GM19438 (cell line): ENCODE measurements at regions not wholly inside any gene's neighbourhood (a gene's known extent, or its start where the extent isn't known, plus 50 kb on each side); places are given as distances from the start of the nearest gene placed in this dataset.

Source experiments
- ATAC-seq: cut with Tn5 transposase; IDR thresholded peaks from one replicate; pipeline ENCODE4 v1.9.1; 2021; ENCODE audit warnings: low read depth; ENCODE audit not compliant: unreplicated experiment

DNA sequence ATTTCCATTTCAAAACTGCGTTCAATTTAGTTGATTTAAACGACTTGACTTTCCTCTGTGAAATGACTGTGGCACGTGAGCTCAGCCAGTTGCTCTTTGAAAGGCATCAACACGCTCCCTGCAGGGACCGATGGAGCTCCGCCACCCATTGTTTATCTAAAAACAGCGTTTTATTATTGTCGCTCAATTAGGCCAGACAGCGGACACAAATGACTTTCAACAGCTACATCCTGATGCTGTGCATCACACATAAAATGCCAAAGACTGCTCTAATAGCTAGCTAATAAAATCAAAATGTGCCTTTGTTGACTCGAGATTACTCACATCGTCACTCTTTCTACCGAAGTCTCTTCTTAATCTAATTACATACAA is 332.5 kb downstream of the CD83 start:
- ATAC-seq, result no peak

- ATAC-seq, result no peak
These were observed 333.0 kb downstream of the CD83 start for GRCh38 chr6:14450578-14450977.

- ATAC-seq, result no peak
These were observed 334.2 kb downstream of the CD83 start for GRCh38 chr6:14451594-14452374.

DNA sequence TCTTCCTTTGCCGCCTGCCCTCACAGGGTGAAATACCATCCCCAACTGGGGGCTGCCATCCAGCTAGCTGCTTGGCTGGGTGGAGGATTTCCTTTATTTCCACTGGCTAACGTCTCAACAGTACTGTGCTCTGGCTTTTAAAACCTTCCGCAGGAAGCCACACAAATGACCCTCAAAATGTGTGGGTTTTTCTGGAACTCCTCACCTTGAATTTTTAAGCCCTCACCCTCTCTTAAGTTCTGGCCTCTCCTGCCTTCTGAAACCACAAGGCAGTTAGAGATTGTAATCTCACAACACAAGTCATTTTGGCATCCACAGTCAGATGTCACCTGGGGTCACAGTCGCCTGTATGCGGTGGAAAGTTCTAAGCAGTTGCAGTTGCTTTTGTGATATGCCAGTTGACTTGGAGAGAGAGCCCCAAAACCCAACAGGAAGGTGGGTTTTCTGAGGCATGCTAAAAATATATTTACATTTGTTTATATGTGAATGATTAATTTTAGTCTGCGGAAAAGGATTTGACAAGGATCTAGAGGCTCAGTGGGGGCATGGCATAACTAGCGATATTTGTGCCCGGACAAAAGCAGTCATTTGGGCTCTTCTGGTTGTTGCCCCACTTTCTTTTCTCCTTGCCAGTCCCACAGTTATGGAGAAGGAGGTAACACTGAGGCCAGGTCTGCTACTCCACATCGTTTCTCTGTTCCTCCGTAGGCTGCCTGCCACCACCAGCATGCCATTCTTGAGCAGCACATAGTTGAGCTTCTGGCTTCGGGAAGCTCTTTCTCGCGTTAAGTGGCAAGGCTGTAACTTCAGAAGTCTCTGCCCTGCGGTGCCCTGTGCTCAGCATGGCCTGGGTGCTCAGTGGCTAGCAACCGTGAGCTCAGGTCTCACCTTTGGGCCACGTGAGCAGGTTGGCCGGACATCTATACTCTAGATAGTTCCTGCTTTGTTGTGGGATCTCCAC is 335.3 kb downstream of the CD83 start:
- peak; percentile 79 for ATAC-seq

DNA sequence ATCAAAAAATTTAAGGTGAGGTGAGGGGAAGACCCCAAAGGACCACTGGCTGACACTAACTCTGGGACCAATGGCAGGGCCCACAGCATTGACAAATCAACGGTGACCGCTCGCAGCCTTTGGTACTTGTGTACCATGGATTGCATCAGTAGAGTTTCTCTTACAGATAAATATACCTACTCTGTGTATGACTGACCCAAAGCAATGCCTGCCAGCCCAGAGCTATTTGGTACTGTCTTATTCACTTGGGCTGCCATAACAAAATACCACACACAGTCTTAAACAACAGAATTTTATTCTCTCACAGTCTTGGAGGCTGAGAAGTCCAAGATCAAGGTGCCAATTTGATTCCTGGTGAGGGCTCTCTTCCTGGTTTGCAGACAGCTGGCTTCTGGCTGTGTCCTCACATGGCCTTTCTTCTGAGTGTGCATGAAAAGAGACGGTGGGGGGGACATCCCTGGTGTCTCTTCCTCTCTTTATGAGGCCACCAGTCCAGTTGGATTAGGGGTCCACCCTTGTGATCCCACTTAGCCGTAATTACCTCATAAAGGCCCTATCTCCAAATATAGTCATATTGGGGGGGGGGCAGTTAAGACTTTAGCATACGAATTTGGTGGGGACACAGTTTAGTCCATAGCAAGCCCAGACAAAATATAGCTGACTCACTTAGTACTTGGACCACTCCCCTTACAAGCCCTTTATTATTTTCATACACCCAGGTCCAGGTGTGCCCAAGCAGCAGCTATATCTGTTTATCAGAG is 336.3 kb downstream of the CD83 start:
- no peak for ATAC-seq

DNA sequence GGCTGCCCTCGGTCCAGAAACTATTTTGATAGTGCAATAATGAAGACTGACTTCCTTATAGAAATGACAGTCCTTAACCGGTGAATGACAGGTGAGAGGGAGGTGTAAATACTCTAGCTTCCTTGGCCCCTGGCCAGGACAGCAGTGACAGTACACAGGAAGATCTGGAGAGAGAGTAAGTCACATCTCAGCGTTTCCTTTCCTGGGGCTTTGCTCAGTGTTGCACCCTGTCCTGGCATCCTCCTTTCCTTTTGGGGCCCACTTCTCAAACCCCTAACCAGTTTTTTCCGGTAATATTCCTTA is 336.9 kb downstream of the CD83 start:
- ATAC-seq, result no peak

DNA sequence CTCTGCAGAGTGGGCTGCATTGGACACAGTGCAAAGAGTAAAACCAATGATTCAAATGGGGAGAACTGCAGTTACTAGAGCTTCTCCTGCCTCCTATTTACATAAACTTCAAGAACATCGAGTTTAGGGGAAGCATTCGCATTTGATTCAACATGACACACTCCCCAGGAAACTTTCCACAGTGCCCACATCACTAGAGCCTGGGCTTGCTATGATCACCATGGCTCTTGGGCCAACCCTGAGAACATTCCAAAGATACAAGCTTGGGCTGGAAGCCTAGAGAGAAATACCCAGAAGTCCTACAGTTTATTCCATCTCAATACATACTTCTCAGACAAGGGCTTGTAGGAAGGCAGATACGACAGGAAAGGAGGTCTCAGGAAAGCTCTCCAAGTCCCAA is 337.9 kb downstream of the CD83 start:
- no peak for ATAC-seq

DNA sequence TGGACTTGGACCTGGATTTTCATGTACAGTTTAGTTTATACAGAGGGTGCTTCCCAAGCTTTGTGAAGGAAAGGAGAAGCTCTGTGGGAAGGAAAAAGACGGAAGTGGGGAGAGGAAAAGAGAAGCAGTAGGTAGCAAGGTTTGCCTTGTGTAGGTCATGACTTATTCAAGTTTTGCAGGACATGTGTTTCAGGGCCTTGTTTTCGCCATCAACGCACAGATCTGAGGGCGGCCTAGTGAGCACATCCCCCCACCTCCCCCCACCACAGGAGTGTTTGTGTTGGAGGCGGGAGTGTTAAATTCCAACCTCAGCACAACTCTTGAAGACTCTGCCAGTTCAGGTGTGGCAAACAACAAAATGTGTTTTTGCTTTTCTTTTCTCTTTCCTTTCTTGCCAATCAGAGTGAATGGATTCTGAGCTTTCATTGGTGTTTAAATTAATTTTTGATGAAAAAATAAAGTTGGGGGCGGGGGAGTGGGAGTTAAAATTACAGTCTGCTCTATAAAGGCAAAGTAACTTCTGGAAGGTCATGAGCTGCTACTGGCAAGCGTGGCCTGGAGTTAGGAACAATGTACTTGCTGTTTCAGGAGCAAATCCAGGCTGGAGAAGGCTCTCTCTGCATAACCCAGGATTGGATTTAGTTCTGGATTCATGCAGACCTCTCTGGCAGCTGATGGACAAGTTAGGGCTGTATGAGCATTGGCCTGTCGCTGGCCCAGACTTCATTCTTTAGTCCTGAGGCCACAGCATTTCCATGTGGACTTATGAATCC is 338.5 kb downstream of the CD83 start:
- no peak for ATAC-seq

DNA sequence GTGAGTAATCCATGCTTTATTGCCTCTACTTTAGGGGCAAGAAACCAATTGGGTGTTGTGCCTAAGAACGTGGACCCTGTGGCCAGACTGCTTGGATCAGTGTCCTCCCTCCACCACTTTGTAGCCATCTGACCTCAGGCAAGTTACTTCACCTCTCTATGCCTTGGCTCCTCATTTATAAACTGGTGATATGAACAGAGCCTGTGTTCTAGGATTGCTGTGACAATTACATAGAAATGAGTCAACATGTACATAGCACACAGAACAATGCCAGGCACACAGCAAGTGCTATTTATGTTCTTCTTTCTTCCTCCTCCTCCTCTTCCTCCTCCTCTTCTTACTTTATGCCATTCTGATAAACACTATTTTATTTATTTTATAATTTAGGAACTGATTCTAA is 339.4 kb downstream of the CD83 start:
- no peak for ATAC-seq

DNA sequence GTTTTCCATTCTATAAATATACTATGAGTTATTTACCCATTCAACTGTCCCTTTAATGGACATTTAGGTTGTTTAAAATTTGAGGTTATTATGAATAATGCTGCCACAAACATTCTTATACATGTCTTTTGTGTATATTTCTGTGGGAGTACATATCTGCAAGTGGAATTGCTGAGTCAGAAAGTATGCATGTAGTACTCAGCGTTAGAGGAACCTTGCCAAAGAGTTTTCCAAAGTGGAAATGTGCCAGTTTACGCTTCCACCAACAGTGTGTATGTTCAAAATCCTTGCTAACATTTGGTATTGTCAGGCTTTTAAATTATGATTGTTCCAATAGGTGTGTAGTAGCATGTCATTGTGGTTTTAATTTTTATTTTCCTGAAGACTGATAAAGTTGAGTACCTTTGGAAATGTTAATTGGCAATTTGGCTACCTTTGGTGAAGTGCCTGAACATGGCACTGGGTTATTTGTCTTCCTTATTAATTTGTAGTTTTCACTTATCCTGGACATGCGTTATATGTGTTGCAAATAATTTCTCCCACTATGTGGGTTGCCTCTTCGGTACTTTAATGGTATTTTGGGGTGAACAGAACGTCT is 341.2 kb downstream of the CD83 start:
- no peak for ATAC-seq

DNA sequence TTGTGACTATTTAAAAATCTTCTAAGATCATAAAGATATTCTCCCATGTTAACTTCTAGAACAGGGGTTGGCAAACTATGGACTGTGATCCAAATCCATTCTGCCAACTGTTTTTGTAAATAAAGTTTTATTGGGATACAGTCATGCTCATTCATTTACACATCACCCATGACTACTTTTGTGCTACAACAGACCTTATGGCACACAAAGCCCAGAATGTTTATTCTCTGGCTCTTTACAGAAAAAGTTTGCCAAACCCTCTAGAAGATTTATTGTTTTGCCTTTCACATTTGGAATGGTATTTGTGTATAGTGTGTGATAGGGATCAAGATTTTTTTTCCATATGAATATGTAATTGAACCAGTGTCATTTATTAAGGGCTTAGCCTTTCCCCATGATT is 341.7 kb downstream of the CD83 start:
- ATAC-seq, result no peak

GRCh38 chr6:14460556-14460955 is 343.0 kb downstream of the CD83 start:
- no peak for ATAC-seq

GRCh38 chr6:14462135-14462534 is 344.6 kb downstream of the CD83 start:
- no peak for ATAC-seq

DNA sequence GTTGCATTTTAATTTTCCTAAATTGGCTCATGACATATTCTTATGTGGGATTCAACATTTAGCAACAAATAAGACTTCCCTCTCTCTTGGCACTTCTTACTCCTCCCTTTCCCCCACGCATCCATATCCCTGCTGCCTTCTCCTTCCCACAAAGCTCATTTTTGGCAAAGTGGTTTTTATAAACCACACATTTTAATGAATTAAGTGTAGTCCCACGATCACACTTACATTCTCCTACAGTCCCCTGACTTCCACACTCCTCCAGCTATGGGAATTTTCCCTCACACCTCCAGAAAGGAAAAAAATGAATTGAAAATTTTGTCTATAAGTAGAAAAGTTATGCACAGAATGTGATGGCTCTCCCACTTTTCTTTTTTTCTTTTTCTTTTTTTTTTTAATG is 345.0 kb downstream of the CD83 start:
- no peak for ATAC-seq

GRCh38 chr6:14463110-14463509 is 345.5 kb downstream of the CD83 start:
- no peak for ATAC-seq

GRCh38 chr6:14464055-14464454 is 346.5 kb downstream of the CD83 start:
- ATAC-seq, result no peak

DNA sequence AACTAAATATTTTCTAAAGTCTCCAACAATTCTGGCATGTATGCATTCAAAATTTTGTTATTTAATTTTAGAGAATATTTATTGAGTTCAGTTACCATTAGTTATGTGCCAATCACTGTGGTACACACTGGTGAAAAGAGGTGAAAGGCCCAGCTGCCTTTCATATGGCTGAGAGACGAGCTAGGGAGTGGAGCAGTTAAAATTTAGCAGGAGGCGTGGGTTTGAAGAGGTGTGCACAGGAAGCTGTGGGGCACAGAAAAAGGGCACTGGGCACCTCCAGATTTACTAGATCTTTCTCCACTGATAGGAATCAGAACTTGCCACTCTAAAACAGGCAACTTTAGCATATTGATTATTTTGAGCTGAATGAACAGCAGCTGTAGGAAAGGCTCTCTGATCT is 347.1 kb downstream of the CD83 start:
- ATAC-seq, result no peak

DNA sequence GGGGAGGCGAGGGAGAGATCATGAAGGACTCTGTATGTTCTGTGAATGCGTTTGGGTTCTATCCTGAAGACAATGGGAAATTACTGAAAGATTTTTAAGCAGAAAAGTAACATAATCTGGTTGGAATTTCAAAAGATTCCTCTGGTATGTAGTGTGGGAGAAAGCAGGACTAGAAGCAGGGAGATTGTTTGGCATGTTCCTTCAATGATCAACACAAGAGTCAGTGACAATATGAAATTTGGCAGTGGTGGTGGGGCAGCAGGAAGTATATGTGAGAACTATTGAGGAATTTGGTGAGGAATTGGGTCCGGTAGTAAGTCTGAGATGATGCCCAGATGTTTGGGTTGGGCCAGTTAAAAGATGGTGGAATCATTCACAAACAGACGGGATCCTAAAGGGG is 348.7 kb downstream of the CD83 start:
- no peak for ATAC-seq

GRCh38 chr6:14467591-14467990 is 350.0 kb downstream of the CD83 start:
- no peak for ATAC-seq

DNA sequence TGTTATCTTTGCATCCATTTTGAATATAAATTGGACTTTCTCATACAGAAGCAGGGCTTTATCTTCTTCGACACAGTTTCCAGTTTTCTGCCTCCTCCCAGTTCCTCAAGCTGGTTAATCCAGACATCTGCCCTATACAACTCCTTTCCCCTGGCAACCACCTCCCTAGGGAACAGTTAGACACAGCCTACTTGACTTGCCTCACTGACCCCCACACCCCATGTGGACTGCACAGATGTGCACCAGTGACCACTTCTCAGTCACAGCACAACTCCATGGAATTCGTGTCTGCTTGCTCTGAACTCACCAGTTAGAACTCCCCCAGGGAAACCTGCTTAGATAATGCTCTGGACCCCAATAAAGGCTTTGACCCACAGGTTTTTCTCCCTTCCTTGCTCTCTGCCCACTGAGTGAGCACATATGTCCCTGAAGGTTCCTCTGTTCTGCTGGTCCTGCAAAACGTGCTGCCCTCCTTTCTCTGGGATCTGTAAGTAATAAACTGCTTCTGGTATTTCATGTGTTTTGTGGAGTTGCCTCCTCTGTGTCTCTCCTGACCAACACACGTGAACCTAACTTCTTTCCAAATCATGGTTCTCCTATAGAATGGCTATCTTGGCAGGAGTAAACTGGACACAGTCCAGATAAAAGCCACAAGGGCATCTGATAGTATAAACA is 351.2 kb downstream of the CD83 start:
- ATAC-seq, result no peak
